Epidermal melanocyte (primary cell): ENCODE measurements at regions not wholly inside any gene's neighbourhood (a gene's known extent, or its start where the extent isn't known, plus 50 kb on each side); places are given as distances from the start of the nearest gene placed in this dataset.

ENCODE experiments used
- DNase-seq: peaks from one replicate; pipeline ENCODE4 v3.0.0; 2011; ENCODE audit warnings: low spot score; ENCODE audit not compliant: insufficient read length

DNA sequence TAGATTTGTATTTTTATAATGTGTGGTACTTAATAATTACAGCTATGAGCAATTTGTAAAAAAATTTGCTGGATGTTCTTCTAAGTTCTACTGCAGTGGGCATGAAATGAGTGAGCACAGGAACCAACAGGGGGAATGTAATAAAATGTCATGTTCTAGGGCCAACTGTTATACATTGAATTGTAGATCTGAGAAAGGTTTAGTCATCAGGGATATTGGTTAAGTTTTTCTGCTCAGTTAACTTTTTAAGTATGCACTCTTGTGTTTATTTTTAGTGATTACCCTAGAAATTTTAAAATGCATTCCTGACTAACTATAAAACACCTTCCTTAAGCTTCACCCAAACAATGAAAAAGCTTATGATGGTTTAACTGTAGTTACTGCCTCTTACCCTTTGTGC lies 101.8 kb downstream of the CAND1 start:
- no peak for DNase-seq

DNA sequence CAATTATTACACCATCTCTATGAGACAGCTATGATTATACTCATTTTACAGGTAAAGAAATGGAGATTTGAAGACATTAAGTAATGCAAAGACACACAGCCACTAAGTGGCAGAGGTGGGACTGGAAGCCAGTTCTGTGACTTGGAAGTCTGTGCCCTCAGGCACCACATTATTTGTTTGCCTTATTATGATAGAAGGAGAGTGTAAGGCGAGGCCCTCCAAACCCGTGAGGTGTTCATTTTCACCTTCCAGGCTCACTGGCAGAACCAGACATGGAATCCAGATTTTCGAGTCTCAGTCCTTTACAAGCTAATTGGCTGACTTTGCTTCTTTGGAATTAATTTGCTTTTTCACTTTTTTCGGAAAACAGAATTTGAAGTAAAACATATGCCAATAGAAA lies 107.9 kb downstream of the CAND1 start:
- DNase-seq = no peak

DNA sequence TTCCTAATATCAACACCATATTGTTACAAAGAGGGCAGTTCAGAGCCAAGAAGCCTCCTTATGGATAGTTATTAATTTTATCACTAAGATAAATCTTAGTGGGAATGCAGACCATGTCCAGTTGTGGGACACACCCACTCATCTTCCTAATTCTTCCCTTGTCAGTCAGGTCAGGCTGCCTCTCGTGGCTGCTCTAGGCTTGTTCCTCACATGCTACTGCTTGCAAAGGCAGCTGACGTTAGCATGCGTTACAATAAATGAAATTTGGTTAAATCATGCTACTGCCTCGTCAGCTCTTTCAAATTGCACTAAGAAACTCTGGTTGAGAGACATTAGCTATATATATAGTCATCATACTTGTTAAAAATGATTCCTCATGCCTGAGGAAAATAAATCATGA lies 108.4 kb downstream of the CAND1 start:
- DNase-seq = no peak

DNA sequence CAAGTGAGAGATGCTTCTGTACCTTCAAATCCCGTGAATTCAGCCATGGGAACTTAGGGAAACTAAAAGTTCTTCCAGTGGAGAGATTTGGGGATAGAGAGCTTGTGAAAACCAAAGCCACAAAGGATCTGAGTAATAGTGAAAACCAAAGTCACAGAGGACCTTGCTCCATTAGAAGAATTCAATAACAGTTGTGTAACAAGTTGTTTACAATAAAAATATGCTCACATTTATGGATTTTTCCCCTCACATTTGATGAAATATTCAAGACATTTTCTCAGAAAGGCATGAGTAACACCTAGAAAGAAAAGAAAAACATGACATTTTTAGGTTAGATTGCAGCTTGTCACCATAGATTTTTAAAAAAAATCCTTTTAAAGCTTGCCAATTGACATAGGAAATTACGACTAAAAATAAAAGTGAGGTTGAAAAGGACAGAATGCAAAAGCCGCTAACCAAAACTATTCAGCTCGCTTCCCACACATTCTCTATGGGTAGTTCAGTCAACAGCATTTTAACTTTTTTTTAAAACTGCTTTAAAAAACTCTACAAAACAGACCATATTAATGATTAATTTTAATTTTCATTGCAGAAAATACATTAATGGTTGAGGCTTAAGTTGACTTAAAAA lies 113.2 kb downstream of the CAND1 start:
- no peak for DNase-seq

DNA sequence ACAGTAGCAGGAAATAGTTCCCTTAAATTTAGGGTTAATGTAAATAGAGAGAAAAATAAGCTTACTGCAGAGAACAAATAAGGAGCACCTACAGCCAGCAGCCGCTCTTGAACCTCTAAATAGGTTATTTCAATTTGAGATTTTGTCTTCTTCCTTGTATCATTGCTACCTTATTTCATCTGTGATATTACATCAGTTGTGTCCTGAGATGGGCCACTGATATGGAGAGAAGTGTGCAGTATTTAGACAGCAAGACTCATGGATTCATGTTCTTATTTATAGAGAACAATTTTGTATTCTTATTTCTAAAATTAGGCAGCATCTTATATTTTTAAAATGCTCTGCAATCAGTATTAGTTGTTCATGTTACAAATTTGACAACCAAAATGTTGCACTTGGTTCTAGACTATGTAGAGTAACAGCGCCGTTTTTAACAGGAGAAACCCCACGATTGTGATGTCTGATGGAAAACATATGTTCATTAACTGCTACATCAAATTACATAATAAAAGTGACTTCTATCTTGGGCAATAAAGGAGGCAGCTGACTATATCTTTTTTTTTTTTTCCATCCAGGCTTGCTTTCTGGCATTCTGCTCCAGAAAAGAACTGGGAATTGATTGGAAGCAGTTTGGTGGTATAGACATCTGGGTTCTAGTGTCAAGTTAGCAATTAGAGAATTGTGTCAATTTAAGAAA lies 117.9 kb downstream of the CAND1 start:
- DNase-seq = no peak

DNA sequence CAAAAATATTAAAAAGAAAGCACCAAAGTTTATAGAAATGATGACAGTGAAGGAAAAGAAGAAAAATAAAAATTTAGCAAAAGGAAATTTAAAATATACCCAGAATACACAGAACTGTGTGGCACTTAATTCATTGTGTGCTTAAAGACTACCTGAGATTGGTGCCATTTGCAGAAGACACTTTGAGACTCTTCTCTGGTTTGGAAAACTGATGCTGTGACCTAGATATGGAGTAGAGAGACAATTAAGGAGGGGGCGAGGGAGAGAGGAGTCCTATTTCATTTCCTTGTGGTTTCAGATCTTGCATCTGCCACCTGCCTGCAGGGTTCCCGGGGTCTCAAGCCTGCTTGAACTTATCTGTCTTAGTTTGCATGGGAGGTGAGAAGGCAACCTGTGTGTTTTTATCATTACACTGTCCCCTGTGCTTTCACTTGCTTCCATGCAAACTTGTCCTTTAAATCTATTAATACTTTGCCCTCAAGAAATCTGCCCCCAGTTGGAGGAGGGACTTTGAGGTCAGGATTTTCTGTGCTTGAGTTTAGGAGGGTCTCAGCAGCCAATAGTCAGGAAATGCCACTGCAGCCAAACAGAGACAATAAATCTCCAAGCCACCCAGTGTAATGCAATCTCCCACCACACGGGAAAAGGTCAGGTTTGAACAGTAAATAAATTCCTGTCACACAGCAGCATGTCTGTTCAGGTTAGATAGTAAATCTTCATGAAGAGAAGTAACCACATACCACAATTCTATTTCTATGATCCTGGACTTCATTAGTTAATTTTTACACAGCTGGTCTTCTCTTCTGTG lies 119.4 kb downstream of the CAND1 start:
- no peak for DNase-seq

DNA sequence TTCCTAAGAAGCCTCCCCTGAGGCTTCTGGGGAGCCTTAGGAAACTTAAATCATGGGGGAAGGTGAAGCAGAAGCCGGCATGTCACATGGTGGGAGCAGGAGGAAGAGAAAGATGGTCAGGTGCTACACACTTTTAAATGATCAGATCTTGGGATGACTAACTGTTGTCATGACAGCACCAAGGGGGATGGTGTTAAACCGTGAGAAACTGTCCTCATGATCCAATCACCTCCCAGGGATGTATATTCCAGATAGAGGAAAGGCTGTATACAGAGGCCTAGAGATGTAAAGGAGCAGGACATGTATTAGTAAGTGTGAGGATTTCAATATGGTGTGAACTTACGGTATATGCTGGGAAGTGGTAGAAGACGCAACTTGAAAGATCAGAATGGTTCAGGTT lies 121.1 kb downstream of the CAND1 start:
- DNase-seq = no peak

DNA sequence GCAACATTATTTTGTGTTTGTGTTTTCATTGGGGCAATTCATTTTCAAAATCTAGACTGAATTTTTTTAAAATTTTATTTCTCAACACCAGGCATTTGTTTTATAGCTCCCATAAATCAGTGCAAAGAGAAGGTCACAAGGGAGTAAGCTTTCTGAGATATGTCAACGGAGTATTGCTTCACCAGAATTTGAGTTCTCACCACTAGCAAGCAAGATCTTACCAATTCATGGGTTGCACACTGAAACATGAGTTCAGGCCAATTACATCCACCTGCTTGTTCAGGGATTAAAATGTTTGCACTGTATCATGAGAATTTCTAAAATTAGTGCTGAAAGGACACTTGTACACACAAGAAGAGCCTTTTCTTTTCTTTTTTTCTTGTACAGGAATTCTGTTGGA lies 121.9 kb downstream of the CAND1 start:
- no peak for DNase-seq

DNA sequence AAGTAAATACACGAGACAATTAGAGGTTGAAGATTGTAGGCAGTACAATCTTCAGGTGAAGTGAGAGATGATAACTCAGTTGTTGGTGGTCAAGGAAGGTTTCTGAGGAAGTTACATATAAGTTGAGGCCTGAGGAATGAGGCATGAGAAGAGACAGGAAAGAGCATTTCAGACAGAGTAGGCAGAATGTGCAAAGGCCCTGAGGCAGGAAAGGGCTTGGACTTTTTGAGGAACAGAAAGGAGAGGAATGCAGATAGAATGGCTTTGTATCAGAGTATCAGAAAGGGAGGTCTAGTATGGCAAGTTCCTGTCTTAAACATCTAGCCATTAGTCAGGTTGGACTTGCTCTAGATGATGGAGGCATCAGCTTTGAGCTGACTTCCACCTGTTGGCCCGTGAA lies 122.5 kb downstream of the CAND1 start:
- no peak for DNase-seq

DNA sequence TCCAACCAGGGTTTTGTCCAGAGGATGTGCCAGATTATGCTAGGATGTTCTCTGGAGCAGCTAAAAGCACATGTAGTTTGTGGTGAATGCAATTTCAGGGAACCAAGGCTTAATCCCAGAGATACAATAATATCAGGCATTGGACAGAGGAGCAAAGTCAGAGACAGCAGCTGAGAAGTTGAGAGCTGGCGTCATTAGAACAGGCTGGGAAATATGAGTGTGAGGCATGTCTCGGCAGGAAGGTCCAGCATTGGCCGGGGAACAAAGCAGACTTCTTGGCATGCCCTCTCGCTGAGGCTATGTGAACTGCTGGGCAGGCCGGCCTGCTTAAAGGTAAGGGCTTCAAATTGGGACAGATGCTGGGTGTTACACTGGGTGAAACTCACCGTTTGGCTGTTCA lies 125.4 kb downstream of the CAND1 start:
- no peak for DNase-seq

DNA sequence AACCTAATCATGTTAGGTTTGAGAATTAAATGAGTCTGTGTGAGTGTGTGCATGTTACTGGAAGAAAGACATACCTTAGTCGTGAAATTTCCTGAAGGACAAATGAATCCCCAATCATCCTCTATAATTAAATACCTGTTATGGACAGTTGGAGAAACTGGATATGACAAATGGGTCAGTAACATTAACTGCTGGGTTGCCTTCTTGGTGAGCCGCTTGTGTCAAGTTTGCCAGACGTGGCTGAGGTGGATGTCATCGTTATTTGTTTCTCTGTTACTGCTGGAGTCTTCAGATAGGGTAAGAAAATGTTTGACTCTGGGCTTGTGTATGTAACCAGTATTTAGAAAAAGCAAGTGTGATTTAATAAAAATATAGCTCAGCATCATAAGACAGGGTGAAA lies 131.6 kb downstream of the CAND1 start:
- DNase-seq = no peak

DNA sequence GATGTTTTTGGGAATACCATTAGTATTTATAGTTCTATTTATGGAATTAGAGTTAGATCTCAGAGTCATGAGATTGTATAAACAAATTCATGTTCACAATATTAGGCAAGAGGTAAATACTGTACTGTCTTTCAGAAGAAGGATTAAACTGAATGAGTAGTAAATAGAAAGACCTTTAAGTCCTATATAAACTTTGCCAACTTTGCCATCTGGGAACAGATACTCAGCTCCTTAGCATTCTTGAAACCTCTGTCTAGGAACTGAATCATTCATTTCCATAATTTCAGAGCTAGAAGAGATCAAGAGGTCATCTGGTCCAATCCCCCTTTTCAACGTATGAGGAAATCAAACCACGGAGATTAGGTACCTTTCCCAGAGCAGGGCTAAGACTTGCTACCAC lies 141.1 kb downstream of the CAND1 start:
- no peak for DNase-seq

DNA sequence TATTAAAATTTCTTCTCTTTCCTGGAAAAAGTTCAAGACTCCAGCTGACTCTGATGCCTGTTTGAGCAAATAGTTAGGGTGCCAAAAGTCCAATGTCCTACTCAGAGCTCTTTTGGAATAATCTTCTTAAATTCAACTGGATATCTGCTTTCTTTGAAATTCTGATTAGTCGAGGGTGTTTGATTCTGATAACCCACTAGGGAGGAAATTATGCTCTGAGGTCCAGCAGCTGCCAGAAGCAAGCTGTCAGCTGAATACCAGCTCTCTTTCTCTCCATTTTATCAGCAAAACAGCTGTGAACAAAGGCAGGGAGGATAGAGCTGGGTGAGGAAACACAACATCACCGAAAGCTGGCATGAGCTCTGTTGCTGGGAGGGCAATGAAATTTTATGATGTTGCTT lies 141.5 kb downstream of the CAND1 start:
- DNase-seq = no peak

DNA sequence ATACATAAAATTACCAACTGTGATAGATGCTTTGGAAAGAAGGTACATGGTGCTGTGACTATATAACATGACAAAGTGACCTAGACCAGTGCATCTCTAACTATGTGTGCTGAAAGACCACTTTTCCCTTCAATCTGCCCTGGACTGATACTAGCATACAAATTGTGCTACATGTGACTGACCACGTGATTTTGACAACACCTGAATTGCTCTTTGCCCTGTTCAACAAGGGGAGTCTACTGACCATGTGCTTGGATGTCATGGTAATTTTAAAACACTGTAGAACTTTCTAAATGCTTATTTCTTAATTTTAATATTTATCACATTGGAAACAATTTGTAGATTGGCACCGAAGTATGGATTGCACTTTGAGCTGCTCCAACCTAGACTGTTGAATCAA lies 142.4 kb downstream of the CAND1 start:
- no peak for DNase-seq

DNA sequence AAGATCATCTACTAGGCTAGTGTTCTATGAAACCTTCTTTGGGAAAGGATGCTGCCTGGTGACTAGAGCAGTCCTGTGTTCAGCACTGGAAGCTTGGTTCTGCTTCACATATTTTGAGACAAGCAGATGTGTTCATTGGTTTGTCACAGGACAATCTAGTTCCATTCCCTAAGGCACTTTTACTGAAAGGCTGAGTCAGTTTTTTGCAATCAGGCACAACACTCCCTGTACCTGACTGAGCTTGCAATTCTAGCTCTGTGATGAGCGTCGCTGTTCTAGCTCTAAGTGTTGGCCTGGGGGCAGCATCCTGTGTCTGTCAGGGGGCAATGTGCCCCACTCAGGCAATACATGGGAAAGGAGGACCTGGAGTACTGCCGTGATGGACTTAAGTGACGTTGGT lies 144.4 kb downstream of the CAND1 start:
- no peak for DNase-seq

DNA sequence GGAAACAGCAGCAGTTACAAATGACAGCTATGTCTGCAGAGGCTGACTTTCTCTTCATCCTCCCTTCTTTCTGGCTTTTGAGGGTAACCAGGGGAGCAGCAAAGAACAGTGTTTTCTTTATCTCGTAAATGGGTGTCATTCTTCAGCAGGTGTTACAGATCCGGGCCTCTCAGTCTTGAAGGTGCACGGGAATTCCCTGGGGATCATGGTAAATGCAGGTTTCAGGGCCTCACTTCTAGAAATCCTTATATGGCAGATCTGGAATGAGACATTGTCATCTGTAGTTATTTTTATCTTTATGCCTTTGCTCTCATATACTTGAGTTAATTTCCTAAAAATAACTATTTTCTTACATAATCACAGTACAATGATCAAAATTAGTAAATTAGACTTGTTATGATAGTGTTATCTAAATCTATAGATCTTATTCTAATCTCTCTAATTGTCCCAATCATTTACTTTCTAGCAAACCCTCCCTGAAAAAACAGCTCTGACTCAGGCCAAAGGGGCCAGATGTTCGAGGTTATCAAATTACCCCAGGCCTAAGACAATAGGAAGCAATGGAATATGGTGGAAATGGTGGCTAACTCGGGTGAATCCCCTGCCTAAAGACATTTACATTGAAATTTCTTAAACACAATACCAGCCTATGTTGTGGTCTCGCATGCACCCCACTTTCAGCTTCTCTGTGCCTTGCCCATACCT lies 145.0 kb downstream of the CAND1 start:
- DNase-seq = no peak

DNA sequence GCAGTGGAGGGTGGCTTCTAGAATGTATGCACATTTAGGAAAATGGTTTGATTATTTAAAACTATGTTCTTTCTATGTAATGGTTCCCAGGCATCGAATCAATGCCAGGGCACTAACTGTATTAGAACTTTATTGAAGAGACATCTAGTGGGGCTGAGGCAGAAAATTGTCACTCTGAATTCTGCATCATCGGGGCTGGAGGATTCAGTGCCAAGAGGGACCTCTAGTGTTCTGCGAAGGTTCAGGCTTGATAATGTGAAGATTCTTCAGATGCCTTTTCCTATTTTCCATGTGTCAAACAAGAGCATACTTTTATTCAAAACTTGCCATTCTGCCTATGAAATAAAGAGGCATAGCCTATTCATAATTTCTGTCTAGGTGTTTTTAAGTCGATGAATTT lies 146.3 kb downstream of the CAND1 start:
- DNase-seq = peak; percentile 29

DNA sequence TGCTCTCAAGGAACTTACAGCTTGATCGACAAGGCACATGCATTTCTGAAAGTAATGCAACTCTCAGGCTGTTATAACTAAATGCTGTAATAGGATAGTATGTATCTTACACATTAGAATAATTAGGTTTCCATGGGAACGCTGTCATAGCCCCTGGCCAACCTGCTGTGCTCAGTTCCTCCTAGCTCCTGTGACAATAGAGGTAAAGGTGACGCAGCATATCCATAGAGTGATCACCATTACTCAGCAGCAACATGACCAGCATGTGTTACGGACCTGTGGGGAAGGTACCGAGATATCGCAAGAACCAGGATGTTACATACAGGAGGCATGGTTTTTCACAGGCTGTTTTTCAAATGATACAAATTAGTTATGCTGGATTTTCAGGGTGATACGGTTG lies 150.7 kb downstream of the CAND1 start:
- no peak for DNase-seq

DNA sequence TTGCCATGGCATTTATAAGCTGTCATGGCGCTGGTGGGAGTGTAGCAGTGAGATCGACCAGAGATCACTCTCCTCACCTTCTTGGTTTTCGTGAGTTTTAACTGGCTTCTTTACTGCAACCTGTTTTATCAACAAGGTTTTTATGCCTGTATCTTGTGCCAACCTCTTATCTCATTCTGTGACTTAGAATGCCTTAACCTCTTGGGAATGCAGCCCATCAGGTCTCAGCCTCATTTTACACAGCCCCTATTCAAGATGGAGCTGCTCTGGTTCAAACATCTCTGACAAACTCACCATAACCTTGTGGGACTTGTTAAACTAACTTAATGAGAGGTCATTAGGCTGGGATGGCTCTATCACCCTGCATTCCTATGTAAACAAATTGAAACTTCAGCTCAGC lies 151.3 kb downstream of the CAND1 start:
- DNase-seq = no peak

DNA sequence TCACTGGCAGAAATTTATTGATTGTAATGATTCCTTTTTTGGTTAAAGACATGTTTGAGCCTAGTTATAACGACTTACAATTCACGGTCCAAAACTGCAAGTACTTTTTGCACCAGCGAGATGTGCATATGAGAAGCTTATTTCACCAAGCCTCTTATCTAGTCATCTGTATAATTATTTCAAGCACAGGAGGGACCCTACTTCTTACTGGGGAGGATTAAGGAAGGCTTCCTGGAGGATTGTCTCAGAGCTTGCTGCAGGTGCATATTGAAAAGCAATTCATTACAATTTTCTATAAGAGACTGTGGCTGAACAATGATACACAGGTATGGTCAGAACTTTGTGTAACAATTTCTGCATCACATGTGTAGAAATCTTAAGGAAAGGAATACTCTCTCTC lies 152.9 kb downstream of the CAND1 start:
- DNase-seq = no peak

DNA sequence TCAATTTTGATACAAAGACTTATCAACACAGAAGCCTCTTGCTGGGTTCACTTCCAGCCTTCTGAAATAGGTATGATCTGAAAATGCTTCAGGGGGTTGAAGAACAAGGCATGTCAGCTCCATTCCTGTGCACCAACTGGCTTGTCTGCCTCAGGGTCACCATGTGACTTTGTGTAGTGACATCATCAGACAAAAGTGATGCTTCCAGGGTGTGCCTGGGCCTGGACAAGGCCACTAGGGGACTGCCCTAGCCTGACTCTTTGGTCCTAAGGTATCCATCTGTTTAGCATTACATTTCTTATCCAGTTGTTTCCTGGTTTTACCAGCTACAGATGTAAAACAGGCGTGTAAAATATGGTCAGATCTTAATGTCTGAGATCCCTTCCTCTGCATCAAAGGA lies 155.6 kb downstream of the CAND1 start:
- no peak for DNase-seq

DNA sequence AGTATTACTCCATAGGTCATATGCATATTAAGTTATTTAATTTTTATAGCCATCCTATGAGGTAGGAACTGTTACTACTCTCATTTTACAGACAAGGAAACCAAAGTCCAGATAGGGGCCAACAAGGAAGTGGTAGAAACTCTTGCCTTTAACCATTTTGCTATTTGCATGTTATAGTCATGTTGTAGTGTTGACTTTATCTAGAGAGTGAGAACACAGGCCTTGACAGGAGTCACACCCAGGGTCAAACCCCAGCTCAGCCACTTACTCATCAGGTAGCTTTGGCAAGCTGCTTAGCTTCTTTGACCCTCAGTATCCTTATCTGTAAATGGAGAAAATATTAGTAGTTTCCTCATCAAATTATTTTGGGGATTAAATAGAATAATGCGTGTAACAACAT lies 156.2 kb downstream of the CAND1 start:
- DNase-seq = no peak
